Astrocyte of the cerebellum (primary cell): ENCODE measurements at regions not wholly inside any gene's neighbourhood (a gene's known extent, or its start where the extent isn't known, plus 50 kb on each side); places are given as distances from the start of the nearest gene placed in this dataset.

Source experiments
- DNase-seq: peaks from one replicate; pipeline ENCODE4 v3.0.0-alpha.2; 2011; ENCODE audit warnings: low read depth
- H3K4me3 ChIP-seq: 2 replicates; pipeline ENCODE4 v1.5.1; 2011; ENCODE audit warnings: mild to moderate bottlenecking, low read depth, low read length, moderate library complexity
- in situ Hi-C: cut with HindIII; loops from 2 replicates; pipeline ENCODE4 v1.10.0; 2017; ENCODE audit warnings: low sequenced_read_pairs
- TF ChIP-seq, protein P1 (sequence below): IDR thresholded peaks from 2 replicates; pipeline ENCODE4 v1.5.1; 2012; ENCODE audit warnings: low read length, low read depth, moderate library complexity, mild to moderate bottlenecking; ENCODE audit errors: missing control alignments

DNA sequence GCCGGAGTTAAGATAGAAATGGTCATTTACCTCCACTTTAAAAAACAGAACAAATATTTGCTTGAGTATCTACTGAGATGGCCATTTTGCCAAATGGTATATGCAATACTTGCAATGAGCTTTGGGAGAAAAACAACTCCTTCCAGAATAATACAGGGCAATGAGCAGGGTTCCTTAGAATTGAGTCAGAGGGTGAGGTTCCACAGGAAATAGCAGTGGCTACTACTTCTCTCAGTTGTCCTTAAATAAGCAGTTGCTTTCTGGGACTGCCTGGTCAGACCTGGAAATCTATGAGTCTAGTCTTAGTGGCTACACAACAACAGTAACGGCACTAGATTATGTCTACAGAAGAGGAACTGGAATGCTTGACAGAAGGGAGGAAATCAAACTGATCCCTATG is 80.9 kb upstream of the CCDC85A start:
- no peak for DNase-seq
- in situ Hi-C loops: no loop called here
- TF ChIP-seq, protein P1, sequence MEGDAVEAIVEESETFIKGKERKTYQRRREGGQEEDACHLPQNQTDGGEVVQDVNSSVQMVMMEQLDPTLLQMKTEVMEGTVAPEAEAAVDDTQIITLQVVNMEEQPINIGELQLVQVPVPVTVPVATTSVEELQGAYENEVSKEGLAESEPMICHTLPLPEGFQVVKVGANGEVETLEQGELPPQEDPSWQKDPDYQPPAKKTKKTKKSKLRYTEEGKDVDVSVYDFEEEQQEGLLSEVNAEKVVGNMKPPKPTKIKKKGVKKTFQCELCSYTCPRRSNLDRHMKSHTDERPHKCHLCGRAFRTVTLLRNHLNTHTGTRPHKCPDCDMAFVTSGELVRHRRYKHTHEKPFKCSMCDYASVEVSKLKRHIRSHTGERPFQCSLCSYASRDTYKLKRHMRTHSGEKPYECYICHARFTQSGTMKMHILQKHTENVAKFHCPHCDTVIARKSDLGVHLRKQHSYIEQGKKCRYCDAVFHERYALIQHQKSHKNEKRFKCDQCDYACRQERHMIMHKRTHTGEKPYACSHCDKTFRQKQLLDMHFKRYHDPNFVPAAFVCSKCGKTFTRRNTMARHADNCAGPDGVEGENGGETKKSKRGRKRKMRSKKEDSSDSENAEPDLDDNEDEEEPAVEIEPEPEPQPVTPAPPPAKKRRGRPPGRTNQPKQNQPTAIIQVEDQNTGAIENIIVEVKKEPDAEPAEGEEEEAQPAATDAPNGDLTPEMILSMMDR: no peak
- no peak overlapping the region for H3K4me3 ChIP-seq

DNA sequence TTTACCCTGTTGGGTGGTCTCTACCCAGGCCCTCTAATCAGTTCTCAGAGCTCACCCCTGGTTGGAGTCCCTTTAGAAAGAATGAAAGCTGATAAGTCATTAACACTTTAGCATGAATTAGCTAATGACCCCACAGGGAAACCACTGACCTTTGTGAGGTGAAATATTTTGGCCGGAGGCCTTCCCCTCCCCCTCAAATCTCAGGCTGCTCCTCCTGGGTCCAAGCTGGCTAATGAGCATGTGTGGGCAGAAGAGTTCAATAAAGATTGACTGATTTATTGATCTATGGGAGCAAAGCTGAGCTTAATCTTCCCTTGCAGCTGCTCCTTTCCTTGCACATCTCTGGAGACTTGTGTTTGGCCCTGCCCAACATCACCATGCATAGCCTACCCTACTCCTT is 78.8 kb upstream of the CCDC85A start:
- H3K4me3 ChIP-seq: no peak overlapping the region
- TF ChIP-seq, protein P1: no peak
- in situ Hi-C loops: no loop called here
- DNase-seq: no peak

DNA sequence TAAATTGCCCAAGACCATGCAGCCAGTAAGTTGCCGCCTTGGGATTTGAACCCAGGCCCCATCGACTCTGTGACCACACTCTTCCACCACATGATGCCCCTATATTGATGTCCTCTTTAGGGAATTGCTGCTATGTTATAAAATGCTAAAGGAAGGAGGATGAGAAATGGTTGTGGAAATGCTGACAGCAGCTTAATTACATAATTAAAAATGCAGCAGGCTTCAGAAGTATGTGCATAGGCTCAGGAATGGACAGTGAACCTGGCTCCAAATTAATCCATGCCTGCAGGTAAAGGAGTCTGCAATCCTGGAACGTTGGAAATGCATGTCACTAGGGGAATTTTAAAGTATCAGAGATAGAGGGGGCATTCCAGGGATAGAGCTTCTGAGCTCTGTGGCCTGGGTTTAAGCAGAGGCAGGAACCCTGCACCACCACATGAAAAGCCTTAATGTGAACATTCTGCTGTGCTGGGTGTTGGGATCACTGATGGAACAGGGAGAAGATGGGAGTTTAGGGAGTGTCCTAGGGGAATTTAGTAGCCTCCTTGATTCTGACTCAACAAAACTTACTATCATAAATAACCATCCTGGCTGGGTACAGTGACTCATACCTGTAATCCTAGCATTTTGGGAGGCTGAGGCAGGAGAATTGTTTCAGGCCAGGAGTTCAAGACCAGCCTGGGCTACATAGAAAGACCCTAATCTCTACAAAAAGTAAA is 76.1 kb upstream of the CCDC85A start:
- H3K4me3 ChIP-seq: no peak overlapping the region
- in situ Hi-C loops: no loop called here
- no peak for DNase-seq
- TF ChIP-seq, protein P1: no peak

DNA sequence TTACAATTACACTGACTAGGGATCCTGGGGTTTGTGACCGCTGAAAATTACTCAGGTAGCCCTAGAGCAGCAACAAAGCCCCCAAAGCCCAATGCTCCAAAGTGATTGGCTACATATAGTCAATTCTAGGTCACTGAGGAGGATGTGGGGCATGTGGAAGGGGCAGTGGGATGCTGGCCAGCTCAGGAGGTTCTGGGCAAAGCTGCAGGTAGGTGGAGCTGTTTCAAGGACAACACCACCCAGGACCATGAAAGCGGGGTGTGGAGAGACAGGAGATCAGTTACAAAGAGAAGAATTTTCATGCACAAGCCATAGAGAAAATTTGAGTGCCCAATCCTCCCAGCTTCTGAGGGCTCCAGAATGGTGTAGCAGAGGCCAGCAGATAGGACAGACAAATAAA is 75.0 kb upstream of the CCDC85A start:
- in situ Hi-C loops: no loop called here
- H3K4me3 ChIP-seq: no peak overlapping the region
- DNase-seq: no peak
- TF ChIP-seq, protein P1: no peak

GRCh38 chr2:56109994-56110393 is 73.8 kb upstream of the CCDC85A start:
- no peak for DNase-seq
- in situ Hi-C loops: no loop called here
- no peak overlapping the region for H3K4me3 ChIP-seq
- TF ChIP-seq, protein P1: no peak

GRCh38 chr2:56113382-56113975 is 70.3 kb upstream of the CCDC85A start:
- H3K4me3 ChIP-seq: no peak overlapping the region
- no peak for DNase-seq
- in situ Hi-C loops: no loop called here
- TF ChIP-seq, protein P1: no peak
